GM12874 (cell line): ENCODE measurements at regions not wholly inside any gene's neighbourhood (a gene's known extent, or its start where the extent isn't known, plus 50 kb on each side); places are given as distances from the start of the nearest gene placed in this dataset.
A peak's percentile ranks its signal among the peaks of the same experiment; 100 is the strongest.

Experiments
- CTCF ChIP-seq: IDR thresholded peaks from 2 replicates; pipeline ENCODE4 v1.5.1; 2011; ENCODE audit warnings: low read depth, mild to moderate bottlenecking, control low read depth, low read length, moderate library complexity; ENCODE audit not compliant: insufficient read depth

- TF ChIP-seq CTCF = no peak
Observed at GRCh38 chr2:34029073-34029472, 430.0 kb upstream of the FAM98A start.

- no peak for TF ChIP-seq CTCF
Observed at GRCh38 chr2:34025196-34025595, 426.1 kb upstream of the FAM98A start.

GRCh38 chr2:34012715-34013302 lies 413.7 kb upstream of the FAM98A start:
- peak; percentile 76 for TF ChIP-seq CTCF

- TF ChIP-seq CTCF = no peak
Observed at GRCh38 chr2:34011684-34012083, 412.6 kb upstream of the FAM98A start.

GRCh38 chr2:34005901-34006300 lies 406.8 kb upstream of the FAM98A start:
- TF ChIP-seq CTCF = no peak

GRCh38 chr2:34004936-34005335 lies 405.8 kb upstream of the FAM98A start:
- no peak for TF ChIP-seq CTCF

- no peak for TF ChIP-seq CTCF
Observed at GRCh38 chr2:34003795-34004194, 404.7 kb upstream of the FAM98A start.
